ENCODE measurements at regions not wholly inside any gene's neighbourhood (a gene's known extent, or its start where the extent isn't known, plus 50 kb on each side); places are given as distances from the start of the nearest gene placed in this dataset.

- TF ChIP-seq CTCF (IDR thresholded peaks at IDR 0.05) (no peak), POLR2AphosphoS5 (IDR thresholded peaks at IDR 0.05) (no peak), POLR2A (IDR thresholded peaks at IDR 0.05) (no peak)
These were observed 294.7 kb downstream of the KIF2B start for GRCh38 chr17:54117452-54117851.
